Fibroblast of the aortic adventitia (primary cell): ENCODE measurements at regions not wholly inside any gene's neighbourhood (a gene's known extent, or its start where the extent isn't known, plus 50 kb on each side); places are given as distances from the start of the nearest gene placed in this dataset.

Experiments used
- DNase-seq: peaks from one replicate; pipeline ENCODE4 v3.0.0-alpha.2; 2010; ENCODE audit warnings: low read depth
- H3K4me3 ChIP-seq: 2 replicates; pipeline ENCODE4 v1.5.1; 2011; ENCODE audit warnings: low read depth, mild to moderate bottlenecking, control low read depth, low read length, moderate library complexity
- CTCF ChIP-seq: IDR thresholded peaks from 2 replicates; pipeline ENCODE4 v1.5.1; 2011; ENCODE audit warnings: mild to moderate bottlenecking, low read length, control low read depth, inconsistent platforms; ENCODE audit not compliant: insufficient read depth

DNA sequence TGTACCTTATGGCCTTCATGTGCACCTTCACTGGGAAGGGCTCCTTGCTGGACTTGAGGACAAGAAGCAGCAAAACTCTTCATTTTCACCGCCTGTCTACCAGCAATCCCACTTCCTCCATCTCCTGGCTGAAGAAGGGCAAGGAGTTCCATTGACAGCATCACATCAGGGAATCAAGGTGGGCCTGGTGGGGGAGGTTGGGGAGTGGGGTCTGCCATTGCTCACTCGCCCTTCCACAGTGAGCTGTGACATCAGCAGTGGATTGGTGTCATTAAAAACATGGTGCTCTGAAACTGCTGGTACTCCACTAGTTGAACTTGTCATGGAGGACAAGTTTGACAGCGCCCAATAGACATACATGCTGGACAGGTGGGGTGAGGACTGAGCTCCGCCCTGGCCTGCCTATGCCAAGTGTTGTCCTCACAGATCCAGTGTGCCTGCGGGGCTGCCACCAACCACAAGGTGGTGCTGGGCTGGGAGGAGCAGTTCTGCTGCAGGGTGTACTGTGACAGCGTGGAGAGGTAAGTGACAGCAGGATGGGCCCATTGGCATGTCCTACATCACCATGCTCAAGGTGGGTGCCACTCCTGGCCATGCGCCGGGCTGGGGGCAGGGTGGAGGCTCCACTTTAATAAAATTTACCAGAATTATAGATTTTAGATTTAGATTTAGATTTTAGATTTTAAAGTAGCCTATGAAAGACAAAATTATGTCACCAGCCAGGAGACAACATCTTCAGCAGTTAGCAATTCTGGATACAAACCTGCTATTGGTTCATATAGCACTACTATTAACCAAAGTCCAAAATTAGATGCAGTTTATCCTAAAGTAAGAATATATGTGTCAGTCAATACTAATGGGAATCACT is 1729.1 kb downstream of the TP53TG3F start:
- no peak overlapping the region for H3K4me3 ChIP-seq
- no peak for TF ChIP-seq CTCF
- no peak for DNase-seq

DNA sequence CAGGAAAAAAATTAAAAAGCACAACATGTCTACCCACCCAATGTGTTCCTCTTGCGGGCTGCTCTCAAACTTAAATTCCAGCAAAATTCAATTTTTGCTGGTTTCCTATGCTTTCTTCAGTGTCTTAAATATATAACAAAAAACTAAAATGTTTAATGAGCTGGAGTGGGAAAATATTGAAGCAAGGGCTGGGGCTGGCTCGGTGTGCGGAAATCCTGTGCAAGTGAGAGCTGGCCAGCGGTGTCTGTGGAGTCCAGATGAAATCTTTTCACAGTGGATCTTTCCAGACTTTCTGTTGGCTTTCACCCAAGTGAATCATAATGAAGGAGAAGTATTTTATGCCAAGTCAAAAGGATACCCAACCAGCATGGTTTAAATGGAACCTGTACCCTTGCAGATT is 1733.6 kb downstream of the TP53TG3F start:
- DNase-seq: no peak
- no peak overlapping the region for H3K4me3 ChIP-seq
- TF ChIP-seq CTCF: no peak

DNA sequence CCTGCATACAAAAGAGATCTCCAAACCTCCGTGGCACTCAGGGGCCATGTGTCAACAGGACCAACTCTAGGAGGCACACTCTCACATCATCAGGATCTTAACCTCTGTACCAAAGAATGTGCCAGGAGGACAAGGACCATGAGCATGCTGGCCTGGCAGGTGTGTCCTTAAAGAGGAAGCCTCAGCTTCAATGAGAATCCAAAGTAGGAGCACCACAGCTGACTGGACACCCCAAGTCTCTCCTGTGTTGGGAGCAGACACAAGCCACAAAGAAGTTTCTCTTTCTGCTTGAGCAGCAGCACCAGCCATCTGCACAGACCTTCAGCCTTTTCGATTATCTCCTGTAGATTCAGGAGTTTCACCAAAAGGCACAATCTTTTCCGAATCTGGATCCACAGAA is 1734.5 kb downstream of the TP53TG3F start:
- no peak overlapping the region for H3K4me3 ChIP-seq
- TF ChIP-seq CTCF: no peak
- DNase-seq: no peak

- no peak for DNase-seq
- H3K4me3 ChIP-seq: no peak overlapping the region
- TF ChIP-seq CTCF: no peak
Observed at GRCh38 chr16:35194681-35195080, 1735.3 kb downstream of the TP53TG3F start.

DNA sequence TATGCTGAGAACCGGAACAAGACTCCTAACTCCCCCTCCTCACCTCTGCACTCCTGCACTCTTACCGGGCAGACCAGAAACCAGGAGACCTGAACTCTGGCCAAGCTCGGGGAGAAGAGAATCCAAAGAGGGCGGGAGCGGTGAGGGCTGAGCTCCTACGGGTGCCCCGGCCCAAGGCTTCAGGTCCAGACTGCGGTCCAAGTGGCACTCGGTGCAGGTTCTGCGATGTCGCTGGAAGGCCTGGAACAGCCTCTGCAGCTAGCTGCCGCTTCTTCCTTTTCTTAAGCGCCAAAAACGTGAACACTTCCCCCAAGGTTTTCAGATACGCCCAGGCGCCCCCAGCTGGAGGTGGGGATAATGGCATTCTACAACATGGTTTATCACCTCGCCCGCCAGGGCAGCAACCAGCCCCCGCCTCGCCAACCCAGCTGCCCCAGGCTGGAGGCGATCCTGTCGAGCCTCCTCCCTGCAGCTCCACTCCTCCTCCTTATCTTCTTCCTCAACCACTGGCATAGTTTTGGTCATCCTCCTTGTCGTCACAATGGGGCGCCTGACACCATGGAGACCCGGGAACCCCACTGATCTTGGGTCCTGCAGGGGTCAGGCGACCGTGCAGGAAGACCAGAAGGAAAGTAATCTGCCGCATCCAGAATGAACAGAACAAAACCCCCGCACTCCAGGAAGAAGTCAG is 1735.9 kb downstream of the TP53TG3F start:
- no peak overlapping the region for H3K4me3 ChIP-seq
- no peak for DNase-seq
- no peak for TF ChIP-seq CTCF

GRCh38 chr16:35195864-35196216 is 1736.4 kb downstream of the TP53TG3F start:
- DNase-seq: no peak
- no peak for TF ChIP-seq CTCF
- no peak overlapping the region for H3K4me3 ChIP-seq
